ENCODE measurements at regions not wholly inside any gene's neighbourhood (a gene's known extent, or its start where the extent isn't known, plus 50 kb on each side); places are given as distances from the start of the nearest gene placed in this dataset.

DNA sequence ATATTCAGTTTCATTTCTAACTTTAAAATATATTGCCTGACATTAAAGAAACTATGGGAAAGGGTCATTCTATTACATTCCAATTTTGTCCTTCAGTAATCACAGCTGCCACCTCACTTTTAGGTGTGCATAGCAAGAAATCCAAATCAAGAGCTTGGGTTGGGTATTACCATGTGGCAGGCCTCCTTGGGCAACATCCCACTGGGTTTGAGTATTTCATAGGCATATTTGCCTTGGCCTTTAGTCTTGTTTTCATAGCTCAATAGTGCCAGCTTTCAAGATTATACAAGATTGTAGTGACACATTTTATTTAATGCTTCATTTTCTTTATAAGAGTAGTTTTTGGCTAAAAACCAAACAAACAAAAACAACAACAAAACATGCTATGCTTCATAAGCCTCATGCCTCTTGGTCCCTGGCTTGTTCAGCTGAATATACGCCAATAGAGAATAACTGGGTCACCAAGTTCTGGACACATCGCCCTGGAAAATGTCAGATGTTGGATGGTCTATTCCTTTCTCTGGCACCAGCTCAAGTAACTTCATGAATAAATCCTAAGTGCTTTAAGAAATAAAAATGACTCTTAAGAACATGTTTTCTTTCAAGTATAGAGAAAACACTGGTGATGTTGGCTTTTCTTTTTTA, 167.4 kb upstream of the STARD13 start:
- Histone ChIP-seq H3K4me3 (ENCODE audit: low read depth, low read length) (no peak overlapping the region), H3K27ac (no peak overlapping the region), H3K27me3 (ENCODE audit: control insufficient read depth, insufficient read depth, low read length) (no peaks in the 10 kb centered on the region), H3K4me1 (no peaks in the 10 kb centered on the region), H3K9me3 (ENCODE audit: control insufficient read depth, low read length) (peaks cover 3% of the 10 kb centered on the region), H3K9ac (no peak overlapping the region), H2AFZ (no peak overlapping the region), H3K36me3 (ENCODE audit: control insufficient read depth, insufficient read depth, low read length) (no peaks in the 10 kb centered on the region), H3K79me2 (no peaks in the 10 kb centered on the region), H3K4me2 (ENCODE audit: low read length) (no peak overlapping the region)
- TF ChIP-seq, protein P1, sequence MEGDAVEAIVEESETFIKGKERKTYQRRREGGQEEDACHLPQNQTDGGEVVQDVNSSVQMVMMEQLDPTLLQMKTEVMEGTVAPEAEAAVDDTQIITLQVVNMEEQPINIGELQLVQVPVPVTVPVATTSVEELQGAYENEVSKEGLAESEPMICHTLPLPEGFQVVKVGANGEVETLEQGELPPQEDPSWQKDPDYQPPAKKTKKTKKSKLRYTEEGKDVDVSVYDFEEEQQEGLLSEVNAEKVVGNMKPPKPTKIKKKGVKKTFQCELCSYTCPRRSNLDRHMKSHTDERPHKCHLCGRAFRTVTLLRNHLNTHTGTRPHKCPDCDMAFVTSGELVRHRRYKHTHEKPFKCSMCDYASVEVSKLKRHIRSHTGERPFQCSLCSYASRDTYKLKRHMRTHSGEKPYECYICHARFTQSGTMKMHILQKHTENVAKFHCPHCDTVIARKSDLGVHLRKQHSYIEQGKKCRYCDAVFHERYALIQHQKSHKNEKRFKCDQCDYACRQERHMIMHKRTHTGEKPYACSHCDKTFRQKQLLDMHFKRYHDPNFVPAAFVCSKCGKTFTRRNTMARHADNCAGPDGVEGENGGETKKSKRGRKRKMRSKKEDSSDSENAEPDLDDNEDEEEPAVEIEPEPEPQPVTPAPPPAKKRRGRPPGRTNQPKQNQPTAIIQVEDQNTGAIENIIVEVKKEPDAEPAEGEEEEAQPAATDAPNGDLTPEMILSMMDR (IDR thresholded peaks at IDR 0.05), result no peak

DNA sequence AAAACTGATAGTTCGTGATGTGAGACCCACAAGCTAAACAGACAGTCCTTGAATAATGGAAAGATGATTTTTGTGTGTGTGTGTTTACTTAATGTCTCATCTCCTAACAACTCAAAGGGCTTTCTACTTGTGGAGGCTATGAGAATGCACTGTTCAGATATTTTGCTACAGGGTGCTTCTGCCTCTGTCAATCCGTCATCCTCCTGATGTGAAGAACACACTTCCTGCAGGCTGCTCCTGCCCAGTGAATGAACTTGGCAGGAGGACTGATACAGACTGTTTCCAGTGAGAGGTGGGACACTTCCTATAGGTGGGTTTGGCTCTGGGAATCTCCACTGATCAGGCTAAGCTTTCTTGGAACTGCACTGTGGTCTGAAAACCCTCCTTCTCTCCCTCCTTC, 168.4 kb upstream of the STARD13 start:
- Histone ChIP-seq H2AFZ (no peak overlapping the region), H3K4me2 (ENCODE audit: low read length) (no peak overlapping the region), H3K36me3 (ENCODE audit: control insufficient read depth, insufficient read depth, low read length) (no peaks in the 10 kb centered on the region), H3K9me3 (ENCODE audit: control insufficient read depth, low read length) (peaks cover 3% of the 10 kb centered on the region), H3K79me2 (no peaks in the 10 kb centered on the region), H3K4me1 (no peaks in the 10 kb centered on the region), H3K9ac (no peak overlapping the region), H3K4me3 (ENCODE audit: low read depth, low read length) (no peak overlapping the region), H3K27me3 (ENCODE audit: control insufficient read depth, insufficient read depth, low read length) (no peaks in the 10 kb centered on the region), H3K27ac (no peak overlapping the region)
- TF ChIP-seq, protein P1 (IDR thresholded peaks at IDR 0.05), result no peak

DNA sequence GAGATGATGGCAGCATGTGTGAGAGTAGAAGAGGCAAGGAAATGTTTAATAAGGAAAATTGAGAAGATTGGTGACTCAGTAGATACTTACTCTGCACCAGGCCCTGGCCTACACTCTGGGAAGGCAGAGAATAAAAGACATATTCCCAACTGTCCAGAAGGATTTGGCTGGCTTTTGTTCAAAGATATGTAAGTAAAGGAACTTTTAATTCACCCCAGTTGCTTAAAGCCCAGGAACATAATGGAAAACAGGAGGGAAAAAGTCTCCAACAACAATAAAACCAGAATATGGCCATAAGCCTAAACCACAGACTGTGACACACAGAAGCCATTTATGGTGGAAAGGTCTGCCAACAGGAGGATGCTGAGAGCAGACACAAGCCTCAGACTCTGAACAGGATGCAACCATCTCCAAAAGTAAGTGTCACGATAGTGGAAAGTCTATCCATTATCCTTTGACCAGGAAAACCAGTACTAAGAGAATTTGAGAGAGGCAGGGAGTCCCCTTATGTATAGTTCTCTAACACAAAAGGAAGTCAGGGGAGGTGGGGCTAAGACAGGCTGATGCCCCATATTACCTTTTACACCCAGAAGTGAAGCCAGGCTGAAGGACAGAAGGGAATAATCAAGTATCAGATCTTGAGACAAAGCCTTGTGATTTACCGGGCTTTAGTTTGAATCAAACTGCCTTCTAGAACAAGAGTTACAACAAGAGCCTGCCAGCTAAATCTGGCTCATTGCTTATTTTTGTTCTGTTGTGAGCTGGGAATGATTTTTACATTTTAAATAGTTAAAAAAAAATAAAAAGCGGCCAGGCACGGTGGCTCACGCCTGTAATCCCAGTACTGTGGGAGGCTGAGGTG, 169.5 kb upstream of the STARD13 start:
- no peaks in the 10 kb centered on the region for H3K79me2 ChIP-seq
- H3K27me3 ChIP-seq (ENCODE audit: control insufficient read depth, insufficient read depth, low read length), result no peaks in the 10 kb centered on the region
- H3K9me3 ChIP-seq (ENCODE audit: control insufficient read depth, low read length), result peaks cover 3% of the 10 kb centered on the region
- no peaks in the 10 kb centered on the region for H3K36me3 ChIP-seq (ENCODE audit: control insufficient read depth, insufficient read depth, low read length)
- no peak overlapping the region for H3K4me2 ChIP-seq (ENCODE audit: low read length)
- TF ChIP-seq, protein P1 (IDR thresholded peaks at IDR 0.05), result no peak
- H3K9ac ChIP-seq, result no peak overlapping the region
- H3K4me3 ChIP-seq (ENCODE audit: low read depth, low read length), result no peak overlapping the region
- no peak overlapping the region for H3K27ac ChIP-seq
- H3K4me1 ChIP-seq, result no peaks in the 10 kb centered on the region
- no peak overlapping the region for H2AFZ ChIP-seq

DNA sequence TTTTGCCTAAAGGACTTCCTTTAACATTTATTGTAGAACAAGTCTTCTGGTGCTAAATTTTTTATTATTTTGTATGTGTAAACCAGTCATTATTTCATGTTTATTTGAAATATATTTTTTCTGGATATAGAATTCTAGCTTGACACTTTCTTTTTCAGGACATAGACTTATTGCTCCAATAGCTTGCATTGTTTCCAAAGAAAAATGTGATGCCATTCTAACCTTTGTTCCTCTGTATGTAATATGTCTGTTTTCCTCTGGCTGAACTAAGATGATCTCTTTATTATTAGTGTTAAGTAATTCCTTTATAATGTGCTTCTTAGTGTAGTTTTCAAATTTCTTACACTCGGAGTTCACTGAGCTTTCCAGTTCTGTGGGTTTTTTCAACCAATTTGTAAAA, 174.1 kb upstream of the STARD13 start:
- Histone ChIP-seq H3K27me3 (ENCODE audit: control insufficient read depth, insufficient read depth, low read length) (no peaks in the 10 kb centered on the region), H3K9ac (no peak overlapping the region), H2AFZ (no peak overlapping the region), H3K36me3 (ENCODE audit: control insufficient read depth, insufficient read depth, low read length) (no peaks in the 10 kb centered on the region), H3K4me1 (no peaks in the 10 kb centered on the region), H3K79me2 (no peaks in the 10 kb centered on the region), H3K4me3 (ENCODE audit: low read depth, low read length) (no peak overlapping the region), H3K4me2 (ENCODE audit: low read length) (no peak overlapping the region), H3K9me3 (ENCODE audit: control insufficient read depth, low read length) (peaks cover 3% of the 10 kb centered on the region), H3K27ac (no peak overlapping the region)
- TF ChIP-seq, protein P1 (IDR thresholded peaks at IDR 0.05), result no peak

Measured in parathyroid adenoma (tissue), 2 donors.